Caki2 (cell line): ENCODE measurements at regions not wholly inside any gene's neighbourhood (a gene's known extent, or its start where the extent isn't known, plus 50 kb on each side); places are given as distances from the start of the nearest gene placed in this dataset.

Source experiments
- DNase-seq: peaks from one replicate; pipeline ENCODE4 v3.0.0-alpha.2; 2015; ENCODE audit warnings: low read depth
- in situ Hi-C: cut with HindIII; loops from 2 replicates; pipeline ENCODE4 v1.10.0; 2016; ENCODE audit warnings: low sequenced_read_pairs, low pct_unique_long_range_greater_than_20kb, mixed read lengths

- DNase-seq: no peak
- in situ Hi-C loops: no loop called here
Observed at GRCh38 chrX:39541881-39542280, 555.9 kb downstream of the BCOR start.

GRCh38 chrX:39542316-39542715, 555.4 kb downstream of the BCOR start:
- in situ Hi-C loops: no loop called here
- no peak for DNase-seq

- peak; percentile 27 for DNase-seq
- in situ Hi-C loops: no loop called here
Observed at GRCh38 chrX:39550795-39551361, 546.9 kb downstream of the BCOR start.

- in situ Hi-C loops: no loop called here
- DNase-seq: no peak
Observed at GRCh38 chrX:39551762-39552161, 546.0 kb downstream of the BCOR start.

- no peak for DNase-seq
- in situ Hi-C loops: no loop called here
Observed at GRCh38 chrX:39555431-39555830, 542.3 kb downstream of the BCOR start.

- in situ Hi-C loops: no loop called here
- DNase-seq: no peak
Observed at GRCh38 chrX:39556056-39556455, 541.7 kb downstream of the BCOR start.

- DNase-seq: no peak
Observed at GRCh38 chrX:39559229-39559628, 538.5 kb downstream of the BCOR start.

GRCh38 chrX:39560271-39560670, 537.5 kb downstream of the BCOR start:
- in situ Hi-C loops: no loop called here

More at GRCh38 chrX:39559229-39559628, 538.5 kb downstream of the BCOR start:
- in situ Hi-C loops: no loop called here

GRCh38 chrX:39563178-39563577, 534.6 kb downstream of the BCOR start:
- in situ Hi-C loops: no loop called here
- no peak for DNase-seq

More at GRCh38 chrX:39560271-39560670, 537.5 kb downstream of the BCOR start:
- DNase-seq: no peak

GRCh38 chrX:39564751-39565150, 533.0 kb downstream of the BCOR start:
- no peak for DNase-seq
- in situ Hi-C loops: no loop called here

GRCh38 chrX:39574178-39574577, 523.6 kb downstream of the BCOR start:
- in situ Hi-C loops: no loop called here
- DNase-seq: no peak

GRCh38 chrX:39576041-39576872, 521.5 kb downstream of the BCOR start:
- no peak for DNase-seq
- in situ Hi-C loops: no loop called here

- DNase-seq: no peak
- in situ Hi-C loops: no loop called here
Observed at GRCh38 chrX:39577206-39577984, 520.4 kb downstream of the BCOR start.

- DNase-seq: no peak
- in situ Hi-C loops: no loop called here
Observed at GRCh38 chrX:39577985-39578869, 519.5 kb downstream of the BCOR start.

GRCh38 chrX:39580043-39580442, 517.7 kb downstream of the BCOR start:
- no peak for DNase-seq
- in situ Hi-C loops: no loop called here

GRCh38 chrX:39581411-39581810, 516.3 kb downstream of the BCOR start:
- in situ Hi-C loops: no loop called here
- DNase-seq: no peak

- no peak for DNase-seq
- in situ Hi-C loops: no loop called here
Observed at GRCh38 chrX:39582091-39582490, 515.7 kb downstream of the BCOR start.

- no peak for DNase-seq
- in situ Hi-C loops: no loop called here
Observed at GRCh38 chrX:39582976-39583375, 514.8 kb downstream of the BCOR start.
